GM21619 (cell line): ENCODE measurements at regions not wholly inside any gene's neighbourhood (a gene's known extent, or its start where the extent isn't known, plus 50 kb on each side); places are given as distances from the start of the nearest gene placed in this dataset.
"Not testable (repeated sequence)": the region's sequence is repeated elsewhere in the genome, so short reads cannot be mapped to it uniquely, and the experiment has no call there.

ENCODE experiments used
- ATAC-seq: cut with Tn5 transposase; IDR thresholded peaks from one replicate; pipeline ENCODE4 v1.9.1; 2021; ENCODE audit not compliant: unreplicated experiment

DNA sequence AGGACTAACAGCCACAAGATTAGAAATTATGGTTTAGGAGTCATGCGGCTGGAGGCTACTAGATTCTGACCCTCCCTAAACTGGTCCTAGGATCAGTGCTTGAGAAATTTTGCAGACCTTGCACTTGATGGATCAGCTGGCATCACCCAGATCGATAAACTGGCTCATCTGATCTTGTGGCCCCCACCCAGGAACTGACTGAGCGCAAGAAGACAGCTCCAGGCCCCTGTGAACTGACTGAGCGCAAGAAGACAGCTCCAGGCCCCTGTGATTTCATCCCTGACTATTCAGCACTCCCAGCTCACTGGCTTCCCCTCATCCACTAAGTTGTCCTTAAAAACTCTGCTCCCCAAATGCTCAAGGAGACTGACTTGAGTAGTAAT lies 67.8 kb downstream of the MRPL36 start:
- ATAC-seq, result not testable (repeated sequence)

DNA sequence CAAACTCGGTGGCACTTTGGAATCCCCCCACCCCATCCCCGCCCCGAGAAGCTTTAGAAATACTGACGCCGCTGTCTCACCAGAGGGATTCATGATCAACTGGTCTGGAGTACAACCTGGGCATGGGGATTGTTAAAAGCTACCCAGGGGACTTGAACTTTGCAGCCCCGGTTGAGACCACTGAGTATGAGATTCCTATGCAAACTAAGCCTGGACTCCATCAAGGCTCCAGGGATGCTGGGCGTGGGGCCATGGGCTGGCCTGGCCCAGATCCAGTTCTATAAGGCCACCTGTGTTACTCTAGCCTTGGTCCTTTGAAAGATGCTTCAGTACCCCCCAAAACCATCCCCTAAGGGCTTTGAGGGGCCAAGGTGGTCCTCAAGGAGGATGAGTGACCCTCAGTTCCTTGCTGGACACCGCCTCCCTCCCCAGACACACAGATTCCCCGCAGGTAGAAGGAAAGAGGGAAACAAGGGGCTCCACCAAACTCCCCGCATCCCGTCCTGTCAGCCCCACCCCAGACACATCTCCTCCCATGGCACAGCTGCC lies 68.5 kb downstream of the MRPL36 start:
- no peak for ATAC-seq

DNA sequence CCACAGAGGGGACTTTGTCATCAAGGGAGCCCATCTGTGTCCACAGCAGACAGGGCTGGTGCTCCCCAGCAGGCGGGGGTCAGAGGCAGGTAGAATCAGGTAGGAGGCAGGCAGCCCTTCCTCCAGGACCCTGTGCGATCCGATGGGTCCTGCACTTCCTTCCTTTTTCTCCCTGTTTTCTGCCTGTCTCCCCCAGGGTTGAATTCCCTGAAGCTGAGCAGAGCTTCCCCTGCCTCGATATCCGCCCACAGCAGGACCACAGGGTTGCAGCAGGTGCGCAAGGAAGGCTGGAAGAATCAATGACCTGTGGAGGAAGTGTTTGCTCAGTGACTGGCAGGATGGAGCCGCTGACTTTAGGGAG lies 69.2 kb downstream of the MRPL36 start:
- no peak for ATAC-seq

DNA sequence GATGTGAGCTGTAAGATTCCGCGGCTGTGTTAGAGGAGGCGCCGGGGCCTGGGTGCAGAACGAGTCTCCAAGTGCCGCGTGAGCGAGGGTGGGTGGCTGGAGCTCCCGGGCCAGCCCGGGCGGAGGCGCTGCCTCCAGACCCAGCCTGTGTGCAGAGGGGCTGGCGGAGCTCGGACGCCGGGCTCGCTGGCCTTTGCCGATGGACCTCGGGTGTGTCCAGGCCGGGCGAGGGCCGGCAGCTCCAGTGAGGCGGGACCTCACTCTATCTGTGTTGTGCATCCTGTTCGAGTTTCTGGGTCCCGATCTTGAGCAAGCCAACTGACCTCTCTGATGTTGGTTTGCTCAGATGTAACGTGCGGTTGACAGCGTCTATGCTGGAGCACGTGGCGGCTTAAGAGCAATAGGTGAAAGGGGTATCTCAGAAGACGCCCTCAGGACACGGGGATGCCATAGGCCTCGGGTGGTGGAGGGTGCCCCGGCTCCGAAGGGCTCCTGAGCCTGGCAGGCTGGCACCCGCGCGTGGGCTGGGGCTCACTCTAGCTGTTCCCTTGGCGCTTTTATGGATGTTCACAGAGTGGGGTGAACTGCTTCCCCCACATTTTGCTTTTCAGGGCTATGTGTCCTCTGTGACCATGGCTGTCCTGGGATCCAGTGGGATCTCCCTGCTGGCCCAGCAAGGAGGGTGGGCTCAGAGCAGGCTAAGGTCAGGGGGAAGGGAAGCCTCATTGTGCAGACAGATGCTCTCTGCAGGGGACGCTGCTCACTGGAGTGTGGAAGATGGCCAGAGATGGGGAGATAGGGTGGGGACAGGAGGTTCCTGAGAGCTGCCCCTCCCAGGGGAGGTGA lies 69.8 kb downstream of the MRPL36 start:
- ATAC-seq, result no peak

DNA sequence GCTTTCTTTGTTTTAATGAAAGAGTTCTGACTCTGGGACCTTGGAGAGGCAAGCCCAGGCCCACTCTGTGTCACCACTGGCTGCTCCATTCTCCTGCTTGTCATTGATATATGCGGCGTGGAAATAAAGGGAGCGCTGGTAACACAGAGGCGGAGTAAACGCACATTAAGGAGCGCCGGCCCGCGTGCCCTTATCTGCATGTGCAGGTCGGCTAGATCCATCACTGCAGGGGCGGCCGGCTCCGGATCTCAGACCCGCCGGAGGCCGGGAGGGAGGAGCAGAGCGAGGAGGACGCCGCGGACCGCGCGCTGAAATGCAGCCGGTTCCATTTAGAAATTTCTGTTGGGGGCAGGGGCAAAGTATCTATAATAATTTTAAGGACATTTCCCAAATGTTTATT lies 70.8 kb downstream of the MRPL36 start:
- no peak for ATAC-seq

DNA sequence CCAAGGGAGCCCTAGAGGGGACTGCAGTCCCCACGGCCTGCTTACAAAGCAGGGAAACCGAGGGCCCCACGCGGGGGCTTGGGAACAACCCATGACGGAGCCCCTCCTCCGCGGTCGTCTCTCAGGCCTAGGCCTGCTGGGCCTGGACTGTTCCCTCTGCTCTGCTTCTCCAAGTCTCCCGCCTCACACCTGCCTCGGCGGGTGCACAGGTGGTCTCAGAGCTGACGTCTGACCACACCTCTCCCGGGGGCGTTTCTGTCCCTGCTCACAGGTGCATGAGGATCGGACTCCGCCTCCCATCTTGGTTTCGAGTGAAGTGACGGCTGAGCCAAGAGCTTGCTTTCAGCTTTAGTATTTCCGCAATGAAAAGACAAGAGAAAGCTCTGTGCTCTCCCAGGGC lies 72.1 kb downstream of the MRPL36 start:
- no peak for ATAC-seq

DNA sequence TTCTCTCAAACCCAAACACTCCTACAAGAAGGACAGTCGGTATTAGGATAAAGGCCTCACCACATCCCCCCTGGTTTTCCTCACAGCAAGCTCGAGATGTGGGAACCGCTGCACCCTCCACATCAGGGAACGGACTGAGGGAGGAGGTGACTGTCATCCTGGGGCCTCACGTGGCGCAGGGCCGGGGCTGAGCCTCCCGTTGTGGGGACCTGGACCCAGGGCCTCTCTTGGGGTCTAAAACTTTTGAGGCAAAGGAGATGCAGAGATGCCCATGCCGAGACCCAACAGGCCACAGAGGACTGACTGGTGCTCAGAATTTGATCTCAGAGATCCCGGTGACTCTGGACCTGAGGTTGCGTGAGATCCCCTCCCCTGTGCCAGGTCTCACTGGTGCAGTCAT lies 72.7 kb downstream of the MRPL36 start:
- ATAC-seq, result no peak

DNA sequence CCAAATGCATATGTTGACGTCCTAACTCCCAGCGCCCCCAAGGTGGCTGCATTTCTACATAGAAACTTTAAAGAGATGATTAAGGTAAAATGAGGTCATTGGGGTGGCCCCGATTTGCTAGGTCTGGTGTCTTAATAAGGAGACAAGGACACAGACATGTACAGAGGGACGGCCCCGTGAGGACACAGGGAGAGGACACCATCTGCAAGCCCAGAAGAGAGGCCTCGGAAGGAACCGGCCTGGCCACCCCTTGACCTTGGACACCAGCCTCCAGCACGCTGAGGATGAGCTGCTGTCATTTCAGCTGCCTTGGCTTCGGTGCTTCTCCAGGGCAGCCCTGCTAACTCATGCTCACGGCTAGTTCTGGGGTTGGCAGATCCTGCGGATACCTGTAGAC lies 73.2 kb downstream of the MRPL36 start:
- ATAC-seq, result no peak

DNA sequence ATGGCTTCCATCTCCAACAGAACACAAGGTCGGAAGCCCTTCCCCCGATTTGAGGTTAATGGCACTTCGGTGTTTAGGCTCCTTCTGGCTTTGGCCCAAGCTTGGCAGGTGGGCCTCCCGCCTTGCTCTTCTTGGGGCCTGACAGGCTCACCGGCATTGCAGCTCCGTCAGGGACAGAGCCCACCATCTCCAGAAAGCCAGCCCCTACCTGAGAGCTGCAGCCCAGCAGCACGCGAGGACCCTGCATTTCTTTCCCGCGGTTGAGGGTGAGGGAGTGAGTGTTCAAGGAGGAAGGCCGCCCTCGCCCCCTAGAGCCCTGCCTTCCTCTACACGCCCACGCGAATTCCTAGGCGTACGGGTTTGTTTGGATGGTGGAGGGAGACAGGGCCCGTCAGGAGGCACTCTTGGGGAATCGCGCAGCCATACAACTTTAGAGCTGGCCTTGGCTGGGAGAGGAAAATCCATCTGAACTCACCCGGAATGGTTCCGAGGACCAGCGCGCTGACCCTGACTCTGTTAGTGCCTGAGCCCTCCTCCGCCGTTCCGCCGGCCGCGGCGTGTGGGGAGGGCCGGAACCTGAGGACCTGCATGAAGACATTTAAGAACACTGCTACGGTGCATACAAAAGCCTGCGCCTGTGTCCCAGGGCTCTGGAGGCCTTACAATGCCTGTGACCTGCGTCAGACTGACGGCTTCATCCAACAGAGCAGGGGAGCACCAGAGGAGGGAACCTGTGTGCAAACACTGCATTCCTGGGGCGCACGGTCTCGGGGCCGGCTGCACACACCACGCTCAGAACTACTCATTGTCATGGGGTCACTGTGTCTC lies 73.8 kb downstream of the MRPL36 start:
- ATAC-seq, result no peak

DNA sequence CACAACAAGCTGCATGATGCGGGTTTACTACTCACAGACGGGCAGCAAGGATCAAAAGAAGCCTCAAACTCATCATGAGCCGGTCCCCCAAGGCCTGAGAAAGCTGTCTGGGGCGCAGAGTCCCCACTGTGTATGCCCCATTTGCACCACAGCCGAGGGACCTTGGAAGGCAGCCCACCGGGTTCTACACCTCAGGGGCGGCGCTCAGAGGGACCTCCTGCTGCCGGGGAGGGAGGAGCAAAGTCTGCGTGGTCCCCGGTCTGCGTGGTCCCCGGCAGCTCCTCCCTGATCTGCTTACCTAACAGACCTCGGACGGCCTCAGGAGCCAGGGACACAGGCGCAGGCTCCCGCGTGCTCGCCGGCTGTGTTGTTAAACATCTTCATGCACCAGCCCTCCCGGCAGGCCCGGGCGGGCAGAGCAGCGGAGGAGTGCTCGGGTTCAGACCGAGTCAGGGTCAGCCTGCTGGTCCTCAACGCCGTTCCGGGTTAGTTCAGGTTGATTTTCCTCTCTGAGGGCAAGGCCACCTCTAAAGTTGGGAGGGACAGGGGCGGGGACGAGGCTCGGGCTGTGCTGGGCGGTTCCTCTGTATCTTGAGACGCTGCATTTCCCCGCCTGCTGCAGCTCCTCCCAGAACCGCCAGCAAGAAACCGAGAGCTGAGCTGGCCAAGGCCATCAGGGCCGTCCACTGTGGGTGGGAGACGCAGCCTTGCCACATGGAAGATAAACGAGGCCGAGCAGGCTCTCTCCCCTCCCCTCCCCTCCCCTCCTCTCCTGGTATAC lies 74.6 kb downstream of the MRPL36 start:
- no peak for ATAC-seq

DNA sequence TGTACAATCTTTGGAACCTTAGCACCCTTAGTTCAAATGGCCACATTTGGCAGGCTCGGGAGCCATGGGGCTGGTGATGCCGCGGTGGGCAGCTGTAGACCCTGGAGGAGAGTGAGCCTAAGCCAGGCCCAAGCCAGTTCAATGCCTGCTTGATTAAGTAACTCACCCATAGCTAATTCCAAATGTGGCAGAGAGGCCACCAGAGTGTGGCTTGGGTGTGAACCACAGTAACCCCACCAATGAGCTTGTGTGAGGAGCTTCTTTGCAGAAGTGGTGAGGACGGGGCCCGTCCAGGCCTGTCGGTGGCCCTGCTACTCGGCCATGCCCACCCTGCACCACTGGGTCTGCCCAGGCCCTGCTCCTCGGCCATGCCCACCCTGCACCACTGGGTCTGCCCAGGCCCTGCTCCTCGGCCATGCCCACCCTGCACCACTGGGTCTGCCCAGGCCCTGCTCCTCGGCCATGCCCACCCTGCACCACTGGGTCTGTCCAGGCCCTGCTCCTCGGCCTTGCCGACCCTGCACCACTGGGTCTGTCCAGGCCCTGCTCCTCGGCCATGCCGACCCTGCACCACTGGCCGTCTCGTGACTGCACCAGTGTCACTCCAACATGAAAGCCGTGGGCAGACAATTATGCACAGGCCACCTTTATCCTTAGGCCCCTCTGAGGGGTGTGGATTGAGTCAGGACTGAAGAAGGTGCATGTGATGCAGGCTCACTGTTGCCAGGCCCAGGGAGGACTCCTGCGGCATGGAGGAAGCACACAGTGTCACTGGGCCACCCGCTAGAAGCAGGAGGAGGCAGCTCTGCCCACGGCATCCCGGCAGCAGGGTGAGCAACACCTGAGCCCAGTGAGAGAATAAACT lies 75.4 kb downstream of the MRPL36 start:
- no peak for ATAC-seq

DNA sequence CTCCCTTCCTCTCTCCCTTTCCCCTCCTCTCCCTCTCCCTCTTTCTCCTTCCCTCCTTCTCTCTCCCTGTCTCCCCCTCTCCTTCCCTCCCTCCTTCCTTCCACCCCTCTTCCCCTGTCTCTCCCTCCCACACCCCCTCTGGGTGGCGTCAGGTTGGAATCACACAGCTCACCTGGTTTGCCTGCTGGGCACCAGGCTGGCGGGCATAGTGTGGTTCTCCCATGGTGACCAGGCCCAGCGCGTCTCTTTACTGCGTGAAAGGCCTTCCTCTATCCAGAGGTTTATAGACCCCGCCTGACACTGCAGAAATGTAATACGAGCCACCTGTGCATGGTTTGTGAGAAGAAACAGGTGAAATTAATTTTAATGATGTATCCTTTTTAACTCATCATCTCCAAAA lies 76.2 kb downstream of the MRPL36 start:
- ATAC-seq, result no peak

DNA sequence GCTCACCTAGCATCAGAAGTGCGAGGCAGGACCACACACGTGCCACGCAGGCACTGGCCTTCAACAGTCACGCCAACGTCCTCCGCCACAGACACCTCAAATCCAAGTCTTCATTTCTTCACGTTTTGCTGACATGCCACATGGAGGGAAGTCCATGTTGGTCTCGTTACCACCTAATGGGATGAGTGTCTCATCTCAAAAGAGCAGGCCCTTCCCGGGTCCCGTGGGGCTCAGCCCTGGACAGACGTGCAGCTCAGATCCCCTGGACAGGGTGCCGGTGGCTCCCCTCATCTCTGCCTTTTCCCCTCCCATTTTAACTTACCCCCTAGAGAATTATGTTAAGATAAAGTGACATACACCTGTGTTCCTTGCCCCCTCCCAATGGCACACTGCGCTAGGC lies 76.8 kb downstream of the MRPL36 start:
- no peak for ATAC-seq

DNA sequence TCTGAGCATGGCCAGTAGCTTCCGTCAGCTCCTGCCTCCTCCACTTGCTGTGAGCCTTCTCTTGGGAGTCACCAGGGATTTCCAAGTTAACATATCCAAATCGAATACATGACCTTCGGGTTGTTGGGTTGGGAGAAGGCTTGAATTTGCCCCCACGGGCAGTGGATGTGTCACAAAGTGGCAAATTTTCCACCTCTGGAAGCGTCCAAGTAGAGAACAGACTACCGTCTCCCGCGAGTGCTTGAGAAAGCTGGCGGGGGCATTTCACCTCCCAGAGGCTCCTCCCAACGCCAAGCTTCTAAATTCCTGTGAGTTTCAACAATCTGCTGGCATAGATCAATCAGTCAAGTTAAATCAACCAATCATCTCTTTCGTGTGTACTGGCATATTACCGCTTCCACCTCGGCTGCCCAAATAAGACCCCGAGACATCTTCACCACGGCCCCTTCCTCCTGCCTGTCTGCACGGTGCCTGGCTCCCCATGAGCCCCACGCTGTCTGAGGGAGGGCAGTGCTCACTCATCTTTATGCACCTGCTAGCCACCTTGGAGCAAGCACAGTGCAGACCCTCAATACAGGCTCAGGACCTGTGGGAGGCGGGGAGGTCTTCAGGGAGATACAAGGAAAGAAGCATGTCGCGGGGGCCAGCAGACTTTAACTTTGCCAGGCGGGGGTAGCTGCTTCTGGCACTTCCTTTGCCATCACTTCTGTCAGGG lies 79.1 kb downstream of the MRPL36 start:
- ATAC-seq, result no peak

DNA sequence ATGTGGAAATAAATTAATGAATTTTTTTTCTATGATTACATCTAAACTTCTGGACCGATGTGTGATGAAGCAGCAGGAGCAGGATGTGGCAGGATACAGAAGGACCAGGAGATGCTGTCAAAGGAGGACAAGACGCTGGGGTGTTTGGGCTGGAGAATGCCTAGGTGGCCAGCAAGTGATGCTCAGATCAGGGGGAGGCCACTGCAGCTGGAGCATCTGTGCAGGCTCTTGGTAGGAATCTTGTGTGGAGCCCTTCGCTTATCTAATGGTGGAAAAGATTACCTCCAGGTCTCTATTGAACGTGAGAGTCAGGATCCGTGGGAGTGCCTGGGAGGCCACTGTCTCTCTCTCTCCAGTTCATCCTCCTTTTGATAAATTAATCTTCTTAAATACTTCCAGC lies 79.8 kb downstream of the MRPL36 start:
- ATAC-seq, result no peak

DNA sequence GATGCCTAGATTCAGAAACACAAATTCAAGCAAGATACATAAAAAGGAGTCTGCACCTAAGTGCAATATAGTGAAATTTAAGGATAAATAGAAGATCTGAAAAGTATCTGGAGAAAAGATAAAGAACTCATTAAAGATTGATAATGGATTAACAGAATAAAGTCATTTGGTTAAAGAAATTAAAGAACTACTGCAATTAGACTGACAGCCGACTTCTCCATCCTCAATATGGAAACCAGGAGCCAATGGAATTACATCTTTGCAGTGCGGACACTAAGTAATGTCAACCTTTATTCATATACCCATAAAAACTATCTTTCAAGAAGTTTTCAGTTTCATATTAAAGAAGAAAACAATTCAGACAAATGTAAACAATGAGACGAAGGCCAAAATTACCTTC lies 81.0 kb downstream of the MRPL36 start:
- ATAC-seq, result no peak

DNA sequence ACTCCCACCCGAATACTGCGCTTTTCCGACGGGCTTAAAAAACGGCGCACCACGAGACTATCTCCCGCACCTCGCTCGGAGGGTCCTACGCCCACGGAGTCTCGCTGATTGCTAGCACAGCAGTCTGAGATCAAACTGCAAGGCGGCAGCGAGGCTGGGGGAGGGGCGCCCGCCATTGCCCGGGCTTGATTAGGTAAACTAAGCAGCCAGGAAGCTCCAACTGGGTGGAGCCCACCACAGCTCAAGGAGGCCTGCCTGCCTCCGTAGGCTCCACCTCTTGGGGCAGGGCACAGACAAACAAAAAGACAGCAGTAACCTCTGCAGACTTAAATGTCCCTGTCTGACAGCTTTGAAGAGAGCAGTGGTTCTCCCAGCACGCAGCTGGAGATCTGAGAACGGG lies 89.5 kb downstream of the MRPL36 start:
- ATAC-seq, result not testable (repeated sequence)

DNA sequence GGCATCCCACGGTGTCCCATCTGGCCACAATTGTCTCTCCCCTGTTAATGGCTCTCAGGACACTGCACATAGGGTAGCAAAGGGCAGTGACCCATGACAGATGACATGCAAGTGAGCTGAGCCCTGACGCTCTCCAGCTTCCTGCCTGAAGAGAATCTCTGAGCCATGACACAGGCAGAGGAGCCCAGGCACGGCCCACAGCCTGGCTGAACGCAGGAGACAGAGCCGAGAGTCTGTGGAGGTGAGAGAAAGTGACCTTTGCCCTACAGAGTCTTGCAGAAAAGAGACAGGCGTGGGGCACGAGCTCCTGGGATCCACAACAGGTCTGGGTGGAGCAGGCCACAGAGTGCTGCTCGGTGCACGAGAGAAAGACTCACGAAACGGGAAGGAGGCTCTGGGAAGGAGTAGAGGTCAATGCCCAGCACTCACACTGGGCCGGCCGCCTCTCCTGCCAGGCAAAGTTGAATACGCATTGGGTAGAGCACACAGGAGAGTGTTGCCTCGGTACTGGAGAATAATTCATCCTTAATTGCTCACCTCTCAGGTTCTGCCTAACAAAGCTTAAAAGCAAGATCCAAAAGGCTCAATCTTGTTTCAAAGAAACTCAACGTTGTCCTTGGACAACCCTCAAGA lies 90.3 kb downstream of the MRPL36 start:
- no peak for ATAC-seq

DNA sequence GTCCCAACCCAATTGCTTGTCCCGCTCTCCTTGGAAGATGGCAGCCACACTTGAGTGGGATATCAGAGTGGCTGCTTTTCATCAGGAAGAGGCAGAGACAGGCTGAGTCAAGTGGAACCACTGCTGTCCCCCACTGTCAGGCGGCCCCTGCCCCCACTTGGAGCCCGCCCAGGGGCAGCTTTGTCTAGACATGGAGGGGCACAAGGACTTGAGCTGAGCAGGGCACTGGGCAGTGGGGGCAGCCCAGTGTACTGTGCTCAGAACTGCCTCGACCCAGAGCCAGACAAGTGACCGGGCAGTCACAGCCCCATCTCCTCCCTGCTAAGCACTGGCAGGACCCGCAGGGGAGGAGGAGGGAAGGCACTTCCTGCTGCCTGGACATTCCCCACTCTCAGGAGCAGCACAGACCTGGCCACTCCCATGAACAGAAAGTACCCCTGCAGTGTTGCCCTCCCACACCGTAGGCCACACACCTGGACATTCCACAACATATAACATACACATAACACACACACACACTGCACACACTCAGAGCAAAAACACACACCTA lies 91.0 kb downstream of the MRPL36 start:
- no peak for ATAC-seq
